ENCODE measurements at regions not wholly inside any gene's neighbourhood (a gene's known extent, or its start where the extent isn't known, plus 50 kb on each side); places are given as distances from the start of the nearest gene placed in this dataset.

DNA sequence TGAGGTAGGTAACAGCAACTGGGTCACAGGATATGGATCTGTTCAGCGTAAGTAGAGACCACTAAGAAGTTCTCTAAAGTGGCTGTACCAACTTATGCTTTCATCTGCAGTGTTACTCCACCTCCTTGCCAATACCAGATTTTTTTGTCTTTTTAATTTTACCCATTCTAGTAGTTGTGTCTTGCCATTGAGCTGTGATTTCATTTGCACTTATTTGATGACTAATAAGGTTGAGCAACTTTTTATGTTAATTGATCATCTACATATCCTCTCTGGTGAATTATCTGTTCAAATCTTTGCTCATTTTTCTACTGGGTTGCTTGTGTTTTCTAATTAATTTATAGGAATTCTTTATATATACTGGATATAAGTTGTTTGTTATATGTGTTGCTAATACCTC, 82.9 kb downstream of the OGFRL1 start:
- TF ChIP-seq, protein P1, sequence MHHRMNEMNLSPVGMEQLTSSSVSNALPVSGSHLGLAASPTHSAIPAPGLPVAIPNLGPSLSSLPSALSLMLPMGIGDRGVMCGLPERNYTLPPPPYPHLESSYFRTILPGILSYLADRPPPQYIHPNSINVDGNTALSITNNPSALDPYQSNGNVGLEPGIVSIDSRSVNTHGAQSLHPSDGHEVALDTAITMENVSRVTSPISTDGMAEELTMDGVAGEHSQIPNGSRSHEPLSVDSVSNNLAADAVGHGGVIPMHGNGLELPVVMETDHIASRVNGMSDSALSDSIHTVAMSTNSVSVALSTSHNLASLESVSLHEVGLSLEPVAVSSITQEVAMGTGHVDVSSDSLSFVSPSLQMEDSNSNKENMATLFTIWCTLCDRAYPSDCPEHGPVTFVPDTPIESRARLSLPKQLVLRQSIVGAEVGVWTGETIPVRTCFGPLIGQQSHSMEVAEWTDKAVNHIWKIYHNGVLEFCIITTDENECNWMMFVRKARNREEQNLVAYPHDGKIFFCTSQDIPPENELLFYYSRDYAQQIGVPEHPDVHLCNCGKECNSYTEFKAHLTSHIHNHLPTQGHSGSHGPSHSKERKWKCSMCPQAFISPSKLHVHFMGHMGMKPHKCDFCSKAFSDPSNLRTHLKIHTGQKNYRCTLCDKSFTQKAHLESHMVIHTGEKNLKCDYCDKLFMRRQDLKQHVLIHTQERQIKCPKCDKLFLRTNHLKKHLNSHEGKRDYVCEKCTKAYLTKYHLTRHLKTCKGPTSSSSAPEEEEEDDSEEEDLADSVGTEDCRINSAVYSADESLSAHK (tag by site-specific recombination; IDR thresholded peaks at IDR 0.05): no peak
- TF ChIP-seq, protein P2, sequence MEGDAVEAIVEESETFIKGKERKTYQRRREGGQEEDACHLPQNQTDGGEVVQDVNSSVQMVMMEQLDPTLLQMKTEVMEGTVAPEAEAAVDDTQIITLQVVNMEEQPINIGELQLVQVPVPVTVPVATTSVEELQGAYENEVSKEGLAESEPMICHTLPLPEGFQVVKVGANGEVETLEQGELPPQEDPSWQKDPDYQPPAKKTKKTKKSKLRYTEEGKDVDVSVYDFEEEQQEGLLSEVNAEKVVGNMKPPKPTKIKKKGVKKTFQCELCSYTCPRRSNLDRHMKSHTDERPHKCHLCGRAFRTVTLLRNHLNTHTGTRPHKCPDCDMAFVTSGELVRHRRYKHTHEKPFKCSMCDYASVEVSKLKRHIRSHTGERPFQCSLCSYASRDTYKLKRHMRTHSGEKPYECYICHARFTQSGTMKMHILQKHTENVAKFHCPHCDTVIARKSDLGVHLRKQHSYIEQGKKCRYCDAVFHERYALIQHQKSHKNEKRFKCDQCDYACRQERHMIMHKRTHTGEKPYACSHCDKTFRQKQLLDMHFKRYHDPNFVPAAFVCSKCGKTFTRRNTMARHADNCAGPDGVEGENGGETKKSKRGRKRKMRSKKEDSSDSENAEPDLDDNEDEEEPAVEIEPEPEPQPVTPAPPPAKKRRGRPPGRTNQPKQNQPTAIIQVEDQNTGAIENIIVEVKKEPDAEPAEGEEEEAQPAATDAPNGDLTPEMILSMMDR (tag by site-specific recombination; IDR thresholded peaks at IDR 0.05): no peak
- TF ChIP-seq ZFP3 (tag by site-specific recombination; IDR thresholded peaks at IDR 0.05; ENCODE audit: low read depth): no peak
- no peak for TF ChIP-seq TCF7L2 (IDR thresholded peaks at IDR 0.05; ENCODE audit: borderline replicate concordance, low read depth, low read length)
- no peak for TF ChIP-seq ZBTB48 (tag by site-specific recombination; IDR thresholded peaks at IDR 0.05)
- TF ChIP-seq ZNF776 (tag by site-specific recombination; IDR thresholded peaks at IDR 0.05; ENCODE audit: borderline replicate concordance): no peak
- TF ChIP-seq OVOL3 (tag by site-specific recombination; IDR thresholded peaks at IDR 0.05): no peak
- TF ChIP-seq ZNF214 (tag by site-specific recombination; IDR thresholded peaks at IDR 0.05; ENCODE audit: borderline replicate concordance): no peak
- TF ChIP-seq ZBTB21 (tag by site-specific recombination; IDR thresholded peaks at IDR 0.05): no peak
- no peak for TF ChIP-seq EGR2 (tag by site-specific recombination; IDR thresholded peaks at IDR 0.05; ENCODE audit: low read depth)
- TF ChIP-seq ZNF341 (tag by site-specific recombination; IDR thresholded peaks at IDR 0.05; ENCODE audit: low read depth): no peak
- TF ChIP-seq, protein P3, sequence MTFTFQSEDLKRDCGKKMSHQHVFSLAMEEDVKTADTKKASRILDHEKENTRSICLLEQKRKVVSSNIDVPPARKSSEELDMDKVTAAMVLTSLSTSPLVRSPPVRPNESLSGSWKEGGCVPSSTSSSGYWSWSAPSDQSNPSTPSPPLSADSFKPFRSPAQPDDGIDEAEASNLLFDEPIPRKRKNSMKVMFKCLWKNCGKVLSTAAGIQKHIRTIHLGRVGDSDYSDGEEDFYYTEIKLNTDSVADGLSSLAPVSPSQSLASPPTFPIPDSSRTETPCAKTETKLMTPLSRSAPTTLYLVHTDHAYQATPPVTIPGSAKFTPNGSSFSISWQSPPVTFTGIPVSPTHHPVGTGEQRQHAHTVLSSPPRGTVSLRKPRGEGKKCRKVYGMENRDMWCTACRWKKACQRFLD (tag by site-specific recombination; IDR thresholded peaks at IDR 0.05): no peak
- no peak for TF ChIP-seq ZNF175 (tag by site-specific recombination; IDR thresholded peaks at IDR 0.05)
